ENCODE measurements at regions not wholly inside any gene's neighbourhood (a gene's known extent, or its start where the extent isn't known, plus 50 kb on each side); places are given as distances from the start of the nearest gene placed in this dataset.
"Not testable (repeated sequence)": the region's sequence is repeated elsewhere in the genome, so short reads cannot be mapped to it uniquely, and the experiment has no call there.

DNA sequence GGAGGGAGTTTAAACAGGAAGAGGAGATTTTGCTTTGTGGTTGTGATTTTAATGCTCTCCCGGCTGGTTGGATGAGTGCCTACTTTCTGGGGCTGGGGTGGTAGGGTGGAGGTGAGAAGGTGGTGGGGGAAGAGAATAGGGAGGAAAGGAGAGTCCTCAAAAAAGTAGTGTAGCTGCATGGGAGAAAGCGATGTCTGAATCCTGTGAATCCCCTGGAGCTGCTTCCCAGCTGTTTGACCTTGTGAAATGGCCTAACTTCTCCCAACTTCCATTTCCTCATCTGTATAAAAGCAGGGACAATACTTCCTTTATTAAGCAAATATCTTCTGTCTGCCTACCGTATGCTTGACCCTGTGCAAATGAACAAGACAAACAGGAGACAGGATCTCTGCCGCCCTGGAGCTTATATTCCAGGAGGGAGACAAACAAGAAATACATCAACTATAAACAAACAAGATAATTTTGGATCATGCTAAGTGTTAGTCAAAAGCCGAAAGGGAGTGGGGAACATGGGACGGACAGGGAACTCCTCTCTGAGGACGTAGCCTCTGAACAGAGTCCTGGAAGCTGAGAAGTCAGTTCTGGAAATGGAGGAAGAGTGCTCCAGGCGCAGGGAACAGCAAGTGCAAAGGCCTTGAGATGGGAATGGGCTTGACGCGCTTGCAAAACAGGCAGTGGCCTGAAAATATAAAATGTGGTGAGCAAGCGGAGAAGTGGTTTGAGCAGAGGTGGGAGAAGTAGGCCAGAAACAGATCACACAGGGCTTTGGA lies 103.5 kb downstream of the SPRY4 start:
- no peak for DNase-seq

GRCh38 chr5:142219146-142219545 lies 105.7 kb downstream of the SPRY4 start:
- no peak for DNase-seq

DNA sequence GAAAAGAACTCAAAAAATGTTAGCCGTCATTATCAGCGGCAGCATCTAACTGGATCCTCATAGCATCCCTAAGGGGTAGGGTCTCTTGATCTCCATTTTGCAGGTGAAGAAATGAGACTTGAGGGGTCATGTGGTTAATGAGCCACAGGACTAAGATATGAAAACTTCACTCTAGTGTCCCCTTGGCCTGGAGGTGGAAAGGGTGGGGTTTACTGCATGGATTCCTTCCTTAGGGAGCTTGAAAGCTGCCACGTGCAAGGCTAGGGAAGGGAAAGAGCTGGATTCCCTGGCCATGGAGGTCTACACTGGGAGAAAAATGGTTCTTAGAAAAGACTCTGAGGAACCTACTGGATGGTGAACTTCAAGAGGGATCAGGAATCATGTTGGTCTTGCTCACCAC lies 107.9 kb downstream of the SPRY4 start:
- no peak for DNase-seq

DNA sequence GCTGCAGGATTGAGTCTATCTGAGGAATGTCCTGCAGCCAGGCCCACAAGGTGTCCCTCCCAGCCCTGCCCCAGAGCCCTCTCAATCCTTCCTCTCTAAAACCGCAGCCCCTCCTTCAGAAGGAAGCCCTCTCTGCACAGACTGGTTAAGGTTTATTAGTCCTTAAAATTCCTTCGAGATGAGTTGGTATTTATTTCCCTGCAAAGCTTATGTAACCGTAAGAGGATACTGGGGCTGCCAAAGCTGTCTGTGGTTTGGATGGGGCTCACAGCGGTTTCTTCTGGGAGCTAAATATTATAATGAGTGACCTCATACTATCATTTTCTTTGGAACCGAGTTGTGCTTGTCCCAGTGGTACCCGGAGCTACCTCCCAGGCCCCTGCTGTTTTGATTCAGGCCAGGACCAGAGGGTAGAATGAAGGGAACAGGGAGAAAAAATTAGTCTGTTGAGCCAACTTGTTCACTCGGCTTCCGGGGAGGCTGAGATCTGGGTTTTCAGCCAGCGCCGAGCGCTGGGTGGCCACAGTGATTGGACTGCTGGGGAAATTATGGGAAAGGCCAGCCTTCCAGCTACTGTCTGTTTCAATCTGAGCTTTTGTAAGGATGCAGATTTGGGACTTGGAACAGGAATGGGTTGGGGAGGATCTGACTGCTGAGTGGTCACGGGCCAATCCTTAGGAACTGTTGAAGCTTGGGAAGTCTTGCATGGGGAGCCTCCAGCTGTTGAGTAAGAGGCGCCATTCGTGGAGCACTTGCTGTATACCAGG lies 107.5 kb downstream of the NDFIP1 start:
- no peak for DNase-seq

DNA sequence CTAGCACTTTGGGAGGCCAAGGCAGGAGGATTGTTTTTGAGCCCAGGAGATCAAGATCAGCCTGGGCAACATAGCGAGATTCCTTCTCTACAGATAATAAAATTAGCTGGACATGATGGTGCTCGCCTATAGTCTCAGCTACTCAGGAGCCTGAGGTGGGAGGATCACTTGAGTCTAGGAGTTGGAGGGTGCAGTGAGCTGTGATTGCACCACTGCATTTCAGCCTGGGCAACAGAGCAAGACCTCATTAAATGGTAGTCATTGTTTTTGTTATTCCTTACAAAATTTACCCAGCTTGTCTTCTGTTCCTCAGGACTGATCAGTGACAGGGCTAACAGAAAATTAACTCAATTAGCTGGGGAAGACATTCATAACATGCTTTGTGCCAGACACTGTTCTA lies 104.5 kb downstream of the NDFIP1 start:
- DNase-seq: no peak

GRCh38 chr5:142211918-142212317 lies 103.3 kb downstream of the NDFIP1 start:
- no peak for DNase-seq

DNA sequence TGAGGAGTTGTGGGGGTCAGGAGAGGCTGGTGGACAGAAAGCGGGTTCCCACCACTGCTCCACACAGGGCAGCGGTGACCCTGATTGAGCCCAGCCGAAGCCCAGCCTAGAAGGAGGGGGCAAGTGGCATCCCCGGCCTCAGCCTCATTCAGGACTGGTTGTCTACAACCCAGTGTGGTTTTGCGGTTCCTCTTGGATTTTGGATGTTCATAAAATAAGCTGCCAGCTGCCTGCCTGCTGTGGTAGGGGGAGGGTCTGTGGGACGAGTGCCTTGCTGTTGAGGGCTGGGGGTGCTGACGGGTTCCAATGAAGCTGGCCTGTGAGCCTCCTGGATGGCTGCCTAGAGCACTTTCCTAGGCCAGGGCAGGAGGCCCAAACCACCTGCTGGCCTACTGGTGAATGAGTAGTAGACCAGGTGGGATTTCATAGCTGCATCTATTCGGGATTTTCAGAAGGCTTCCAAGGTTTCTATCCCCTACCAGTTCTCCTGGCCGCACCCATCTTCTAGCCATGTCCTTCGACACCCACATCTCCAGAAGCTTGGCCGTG lies 102.4 kb downstream of the NDFIP1 start:
- DNase-seq: no peak

GRCh38 chr5:142210011-142210410 lies 101.4 kb downstream of the NDFIP1 start:
- no peak for DNase-seq

- no peak for DNase-seq
Measured at GRCh38 chr5:142208777-142209312, 100.3 kb downstream of the NDFIP1 start.

GRCh38 chr5:142208244-142208643 lies 99.7 kb downstream of the NDFIP1 start:
- not testable (repeated sequence) for DNase-seq

- DNase-seq: no peak
Measured at GRCh38 chr5:142206801-142207200, 98.2 kb downstream of the NDFIP1 start.

GRCh38 chr5:142204219-142204618 lies 95.6 kb downstream of the NDFIP1 start:
- DNase-seq: no peak

All from activated CD4-positive, alpha-beta T cell treated with anti-CD3 and anti-CD28 coated beads, Interleukin-2, amount 50 U/mL, for 4 hours (primary cell).